Esophagus muscularis mucosa (tissue), 4 donors: ENCODE measurements at regions not wholly inside any gene's neighbourhood (a gene's known extent, or its start where the extent isn't known, plus 50 kb on each side); places are given as distances from the start of the nearest gene placed in this dataset.

ENCODE experiments used
- DNase-seq: peaks from one replicate; pipeline ENCODE4 v3.0.0-alpha.2; 2017; ENCODE audit errors: extremely low spot score
- H3K27ac ChIP-seq, 4 donors: fragments of 200-600 bp; sonication (generic); replicated peaks in 1 of 4; 1 replicate in 3 of 4; 2 replicates in 1 of 4; pipeline ENCODE4 v1.5.1; 2016 to 2019; ENCODE audit warnings: mild to moderate bottlenecking in 1 of 4
- H3K27me3 ChIP-seq, 4 donors: fragments of 200-600 bp; sonication (generic); one replicate each; pipeline versions ENCODE4 v1.5.1 to v1.6.0; 2016 to 2019
- H3K36me3 ChIP-seq, 4 donors: fragments of 200-600 bp; sonication (generic); one replicate each; pipeline ENCODE4 v1.5.1; 2016 to 2019
- H3K4me1 ChIP-seq, 4 donors: fragments of 200-600 bp; sonication (generic); one replicate each; pipeline ENCODE4 v1.5.1; 2016 to 2019
- H3K4me3 ChIP-seq, 4 donors: fragments of 200-600 bp; sonication (generic); 1 replicate in 2 of 4; 2 replicates in 2 of 4; pipeline ENCODE4 v1.5.1; 2016 to 2019; ENCODE audit warnings: mild to moderate bottlenecking in 4 of 4, moderate library complexity in 1 of 4
- H3K9me3 ChIP-seq, 4 donors: fragments of 200-600 bp; sonication (generic); 1 replicate in 3 of 4; 2 replicates in 1 of 4; pipeline ENCODE4 v1.5.1; 2016 to 2019
- EP300 ChIP-seq: sonication (generic); formaldehyde crosslinking; IDR thresholded peaks from one replicate; pipeline ENCODE4 v1.6.1; 2017; ENCODE audit warnings: antibody characterized with exemption
- POLR2A ChIP-seq: fragments of 450-650 bp; IDR thresholded peaks from one replicate; pipeline ENCODE4 v1.6.1; 2017; ENCODE audit warnings: antibody characterized with exemption, moderate library complexity, mild to moderate bottlenecking, low read depth
- POLR2AphosphoS5 ChIP-seq, 2 donors: sonication (generic); formaldehyde crosslinking; IDR thresholded peaks; one replicate each; pipeline ENCODE4 v1.6.1; 2017; ENCODE audit warnings: antibody characterized with exemption in 2 of 2
- WGBS: methylation state at CpG from one replicate; pipeline ENCODE4 v1.1.5; 2018; 5-methylcytosine and 5-hydroxymethylcytosine counted together
- intact Hi-C: fragments of 100-400 bp; cut with DNase I; formaldehyde crosslinking; loops from one replicate; pipeline ENCODE4 v1.15.1; 2023
- TF ChIP-seq, protein P1 (sequence below), 3 experiments: fragments of 200-600 bp in 2 of 3; fragments of 450-650 bp in 1 of 3; sonication (generic) in 2 of 3; IDR thresholded peaks; one replicate each; pipeline ENCODE4 v1.5.1; 2017 to 2019; ENCODE audit warnings: antibody characterized with exemption in 3 of 3, mild to moderate bottlenecking in 2 of 3, moderate library complexity in 1 of 3

DNA sequence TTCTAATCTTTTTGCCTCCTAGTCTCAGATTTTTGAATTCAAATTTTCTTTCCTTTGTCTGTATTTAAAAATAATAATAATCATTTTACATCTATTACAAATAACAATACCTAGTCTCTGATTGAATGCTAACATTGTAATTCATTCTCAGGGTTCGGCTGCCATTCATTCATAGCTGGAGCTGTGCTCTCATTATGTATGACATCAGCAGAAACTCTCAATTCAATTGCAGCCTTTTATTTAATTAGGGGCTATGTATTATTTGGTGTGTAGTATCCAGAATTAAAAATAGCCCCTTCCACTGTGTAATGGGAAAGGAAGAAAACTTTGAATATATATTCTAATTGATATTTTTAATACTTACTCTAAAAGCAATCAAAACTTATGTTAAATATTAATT, 270.4 kb upstream of the MDFIC2 start:
- no peak for DNase-seq
- Histone ChIP-seq H3K27ac (no peak overlapping the region), H3K9me3 (no peaks in the 10 kb centered on the region), H3K36me3 (no peaks in the 10 kb centered on the region), H3K27me3 (no peaks in the 10 kb centered on the region), H3K4me3 (no peak overlapping the region), H3K4me1 (no peaks in the 10 kb centered on the region)
- intact Hi-C loops = no loop called here
- TF ChIP-seq POLR2AphosphoS5 (IDR thresholded peaks at IDR 0.05) (no peak), EP300 (no peak), POLR2A (no peak)
- TF ChIP-seq, protein P1, sequence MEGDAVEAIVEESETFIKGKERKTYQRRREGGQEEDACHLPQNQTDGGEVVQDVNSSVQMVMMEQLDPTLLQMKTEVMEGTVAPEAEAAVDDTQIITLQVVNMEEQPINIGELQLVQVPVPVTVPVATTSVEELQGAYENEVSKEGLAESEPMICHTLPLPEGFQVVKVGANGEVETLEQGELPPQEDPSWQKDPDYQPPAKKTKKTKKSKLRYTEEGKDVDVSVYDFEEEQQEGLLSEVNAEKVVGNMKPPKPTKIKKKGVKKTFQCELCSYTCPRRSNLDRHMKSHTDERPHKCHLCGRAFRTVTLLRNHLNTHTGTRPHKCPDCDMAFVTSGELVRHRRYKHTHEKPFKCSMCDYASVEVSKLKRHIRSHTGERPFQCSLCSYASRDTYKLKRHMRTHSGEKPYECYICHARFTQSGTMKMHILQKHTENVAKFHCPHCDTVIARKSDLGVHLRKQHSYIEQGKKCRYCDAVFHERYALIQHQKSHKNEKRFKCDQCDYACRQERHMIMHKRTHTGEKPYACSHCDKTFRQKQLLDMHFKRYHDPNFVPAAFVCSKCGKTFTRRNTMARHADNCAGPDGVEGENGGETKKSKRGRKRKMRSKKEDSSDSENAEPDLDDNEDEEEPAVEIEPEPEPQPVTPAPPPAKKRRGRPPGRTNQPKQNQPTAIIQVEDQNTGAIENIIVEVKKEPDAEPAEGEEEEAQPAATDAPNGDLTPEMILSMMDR (IDR thresholded peaks at IDR 0.05) = no peak
- WGBS = 83% methylated on average over 1 of the region's 1 CpG

DNA sequence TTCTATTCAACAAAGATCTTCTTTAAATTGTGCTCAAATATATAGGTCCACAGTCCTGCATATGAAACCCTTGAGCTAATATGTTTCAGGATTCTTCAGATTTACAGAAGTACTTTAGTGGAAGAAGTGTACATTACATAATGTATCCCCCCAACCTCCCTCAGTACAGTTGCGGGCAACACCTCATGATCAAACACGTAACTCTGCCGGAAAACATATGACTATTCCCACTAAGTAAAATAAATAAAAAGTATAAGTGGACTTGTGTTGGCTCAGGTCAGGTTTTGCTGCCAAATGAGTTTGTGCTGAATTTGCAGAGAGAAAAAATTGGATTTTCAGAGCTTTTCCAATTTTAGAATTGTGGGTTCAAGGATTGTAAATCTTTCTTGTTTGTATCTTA, 267.6 kb upstream of the MDFIC2 start:
- Histone ChIP-seq H3K36me3 (no peaks in the 10 kb centered on the region), H3K27me3 (no peaks in the 10 kb centered on the region), H3K4me3 (no peak overlapping the region), H3K9me3 (no peaks in the 10 kb centered on the region), H3K27ac (no peak overlapping the region), H3K4me1 (no peaks in the 10 kb centered on the region)
- no peak for TF ChIP-seq EP300
- no peak for TF ChIP-seq POLR2A
- TF ChIP-seq, protein P1 (IDR thresholded peaks at IDR 0.05) = no peak
- no peak for TF ChIP-seq POLR2AphosphoS5 (IDR thresholded peaks at IDR 0.05)
- 63% methylated on average over 3 of the region's 3 CpGs for WGBS
- intact Hi-C loops = no loop called here
- DNase-seq = no peak

GRCh38 chr3:70571696-70572095, 259.3 kb upstream of the MDFIC2 start:
- TF ChIP-seq EP300 = no peak
- no peak for TF ChIP-seq POLR2A
- TF ChIP-seq, protein P1 (IDR thresholded peaks at IDR 0.05) = no peak
- no peak for TF ChIP-seq POLR2AphosphoS5 (IDR thresholded peaks at IDR 0.05)
- no peaks in the 10 kb centered on the region for H3K4me1 ChIP-seq
- H3K27ac ChIP-seq = no peak overlapping the region
- intact Hi-C loops = no loop called here
- WGBS = 100% methylated on average over 1 of the region's 1 CpG
- no peaks in the 10 kb centered on the region for H3K27me3 ChIP-seq
- no peaks in the 10 kb centered on the region for H3K9me3 ChIP-seq
- no peak for DNase-seq
- H3K4me3 ChIP-seq = no peak overlapping the region
- H3K36me3 ChIP-seq = no peaks in the 10 kb centered on the region

- no peaks in the 10 kb centered on the region for H3K27me3 ChIP-seq
- TF ChIP-seq, protein P1 (IDR thresholded peaks at IDR 0.05) = no peak
- TF ChIP-seq POLR2A = no peak
- no peak for TF ChIP-seq EP300
- TF ChIP-seq POLR2AphosphoS5 (IDR thresholded peaks at IDR 0.05) = no peak
- WGBS = 94% methylated on average over 1 of the region's 1 CpG
- no peaks in the 10 kb centered on the region for H3K4me1 ChIP-seq
- no peak overlapping the region for H3K27ac ChIP-seq
- H3K9me3 ChIP-seq = no peaks in the 10 kb centered on the region
- H3K4me3 ChIP-seq = no peak overlapping the region
- H3K36me3 ChIP-seq = no peaks in the 10 kb centered on the region
- DNase-seq = no peak
- intact Hi-C loops = no loop called here
Observed at GRCh38 chr3:70570584-70570983, 258.1 kb upstream of the MDFIC2 start.

- no peak overlapping the region for H3K4me3 ChIP-seq
- H3K27me3 ChIP-seq = no peaks in the 10 kb centered on the region
- H3K9me3 ChIP-seq = no peaks in the 10 kb centered on the region
- no peak for TF ChIP-seq EP300
- TF ChIP-seq POLR2AphosphoS5 (IDR thresholded peaks at IDR 0.05) = no peak
- TF ChIP-seq POLR2A = no peak
- TF ChIP-seq, protein P1 (IDR thresholded peaks at IDR 0.05) = no peak
- H3K4me1 ChIP-seq = no peaks in the 10 kb centered on the region
- no peak overlapping the region for H3K27ac ChIP-seq
- 81% methylated on average over 7 of the region's 7 CpGs for WGBS
- no peak for DNase-seq
- H3K36me3 ChIP-seq = no peaks in the 10 kb centered on the region
- intact Hi-C loops = no loop called here
Observed at GRCh38 chr3:70568626-70569025, 256.2 kb upstream of the MDFIC2 start.
